ENCODE measurements at regions not wholly inside any gene's neighbourhood (a gene's known extent, or its start where the extent isn't known, plus 50 kb on each side); places are given as distances from the start of the nearest gene placed in this dataset.
"Not testable (repeated sequence)": the region's sequence is repeated elsewhere in the genome, so short reads cannot be mapped to it uniquely, and the experiment has no call there.

- Histone ChIP-seq H3K9me3 (no peaks in the 10 kb centered on the region), H3K4me1 (no peaks in the 10 kb centered on the region), H3K4me3 (no peak overlapping the region), H3K27me3 (no peaks in the 10 kb centered on the region), H3K27ac (peak overlapping the region in 1 of 2 donors; percentile 19), H3K36me3 (no peaks in the 10 kb centered on the region)
- TF ChIP-seq POLR2AphosphoS5 (IDR thresholded peaks at IDR 0.05) (no peak), CTCF (IDR thresholded peaks at IDR 0.05) (no peak), POLR2A (IDR thresholded peaks at IDR 0.05) (no peak)
- intact Hi-C loops (cut with DNase I; ENCODE audit: low total_unique reads): no loop called here
- DNase-seq (ENCODE audit: low spot score in 2 of 2): no peak
Observed at GRCh38 chr1:234848972-234849649, 239.1 kb upstream of the IRF2BP2 start.

DNA sequence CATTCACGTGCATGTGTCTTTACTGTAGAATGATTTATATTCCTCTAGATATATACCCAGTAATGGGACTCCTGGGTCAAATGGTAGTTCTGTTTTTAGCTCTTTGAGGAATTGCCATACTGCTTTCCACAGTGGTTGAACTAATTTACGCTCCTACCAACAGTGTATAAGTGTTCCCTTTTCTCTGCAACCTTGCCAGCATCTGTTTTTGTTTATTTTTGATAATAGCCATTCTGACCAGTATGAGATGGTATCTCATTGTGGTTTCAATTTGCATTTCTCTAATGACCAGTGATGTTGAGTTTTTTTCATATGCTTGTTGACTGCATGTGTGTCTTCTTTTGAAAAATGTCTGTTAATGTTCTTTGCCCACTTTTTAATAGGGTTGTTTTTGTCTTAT lies 236.8 kb upstream of the IRF2BP2 start:
- not testable (repeated sequence) for H3K4me3 ChIP-seq, H3K36me3 ChIP-seq

DNA sequence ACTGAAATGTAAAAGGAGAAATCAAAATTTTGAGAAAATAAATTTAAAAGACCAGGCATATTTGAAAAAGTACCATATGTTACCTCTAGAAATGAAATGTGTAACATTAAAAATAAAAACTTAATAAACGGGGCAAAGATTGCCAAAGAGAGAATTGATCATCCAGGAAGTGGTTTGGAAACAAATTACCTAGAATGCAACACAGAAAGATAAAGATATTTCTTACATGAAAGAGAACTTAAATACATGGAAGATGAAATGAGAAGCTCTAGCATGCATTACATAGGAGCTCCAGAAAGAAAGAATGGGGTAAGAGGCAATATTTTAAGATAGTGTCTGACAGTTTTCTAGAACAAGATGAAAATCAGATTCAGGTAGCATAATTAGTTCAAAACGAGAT lies 235.9 kb upstream of the IRF2BP2 start:
- Histone ChIP-seq H3K4me3 (no peak overlapping the region), H3K27ac (no peak overlapping the region), H3K9me3 (no peaks in the 10 kb centered on the region), H3K27me3 (no peaks in the 10 kb centered on the region), H3K36me3 (no peaks in the 10 kb centered on the region), H3K4me1 (no peaks in the 10 kb centered on the region)
- TF ChIP-seq CTCF (IDR thresholded peaks at IDR 0.05): no peak
- no peak for TF ChIP-seq POLR2A (IDR thresholded peaks at IDR 0.05)
- no peak for TF ChIP-seq POLR2AphosphoS5 (IDR thresholded peaks at IDR 0.05)
- no peak for DNase-seq (ENCODE audit: low spot score in 2 of 2)
- intact Hi-C loops (cut with DNase I; ENCODE audit: low total_unique reads): no loop called here

More for the DNA sequence above, 236.8 kb upstream of the IRF2BP2 start:
- H3K4me1 ChIP-seq; DNase-seq (ENCODE audit: low spot score in 2 of 2); H3K27ac ChIP-seq; H3K27me3 ChIP-seq; intact Hi-C loops (cut with DNase I; ENCODE audit: low total_unique reads); H3K9me3 ChIP-seq: not testable (repeated sequence)

GRCh38 chr1:234845097-234845660 lies 235.2 kb upstream of the IRF2BP2 start:
- Histone ChIP-seq H3K27ac (no peak overlapping the region), H3K27me3 (no peaks in the 10 kb centered on the region), H3K4me1 (no peaks in the 10 kb centered on the region), H3K9me3 (no peaks in the 10 kb centered on the region), H3K36me3 (no peaks in the 10 kb centered on the region), H3K4me3 (no peak overlapping the region)
- intact Hi-C loops (cut with DNase I; ENCODE audit: low total_unique reads): no loop called here
- TF ChIP-seq POLR2AphosphoS5 (IDR thresholded peaks at IDR 0.05) (no peak), CTCF (IDR thresholded peaks at IDR 0.05) (no peak), POLR2A (IDR thresholded peaks at IDR 0.05) (no peak)
- no peak for DNase-seq (ENCODE audit: low spot score in 2 of 2)

DNA sequence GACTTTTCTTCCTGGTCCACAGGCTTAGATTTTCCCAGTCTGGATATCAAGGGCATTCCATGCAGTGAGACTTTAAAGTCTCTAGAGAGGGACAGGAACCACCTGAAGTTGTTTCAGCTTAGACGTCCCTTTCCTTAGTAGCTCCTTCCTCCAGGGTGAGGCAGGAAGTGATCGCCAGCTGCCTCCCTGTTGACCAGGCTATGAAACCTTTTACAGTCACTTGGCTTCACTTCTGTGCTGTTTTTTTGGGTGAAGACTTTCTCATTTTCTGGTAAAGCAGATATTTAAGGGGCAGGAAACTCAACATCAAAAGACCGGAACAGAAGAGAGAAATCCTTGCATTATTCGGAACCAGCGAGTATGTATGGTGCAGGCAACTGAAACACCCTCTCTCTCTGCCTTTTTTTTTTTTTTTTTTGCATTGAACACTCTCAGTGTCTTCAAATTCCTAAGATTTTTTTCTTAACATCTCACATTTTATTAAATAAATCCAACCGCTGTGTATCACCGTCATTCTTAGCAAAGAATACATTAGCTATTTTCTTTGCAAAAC lies 234.6 kb upstream of the IRF2BP2 start:
- no peak overlapping the region for H3K4me3 ChIP-seq
- no peaks in the 10 kb centered on the region for H3K27me3 ChIP-seq
- no peaks in the 10 kb centered on the region for H3K36me3 ChIP-seq
- intact Hi-C loops (cut with DNase I; ENCODE audit: low total_unique reads): no loop called here
- H3K9me3 ChIP-seq: no peaks in the 10 kb centered on the region
- no peaks in the 10 kb centered on the region for H3K4me1 ChIP-seq
- TF ChIP-seq CTCF (IDR thresholded peaks at IDR 0.05) (no peak), POLR2A (IDR thresholded peaks at IDR 0.05) (no peak), POLR2AphosphoS5 (IDR thresholded peaks at IDR 0.05) (peak in 1 of 3 donors; percentile 61)
- no peak for DNase-seq (ENCODE audit: low spot score in 2 of 2)
- H3K27ac ChIP-seq: no peak overlapping the region

Measured in breast epithelium (tissue), 4 donors.